SK-N-SH treated with all-trans-retinoic acid at 6 μM for 48 hours (cell line): ENCODE measurements at regions not wholly inside any gene's neighbourhood (a gene's known extent, or its start where the extent isn't known, plus 50 kb on each side); places are given as distances from the start of the nearest gene placed in this dataset.

ENCODE experiments used
- ARNTL ChIP-seq: fragments of 450-650 bp; formaldehyde crosslinking; IDR thresholded peaks from 2 replicates; pipeline ENCODE4 v1.5.0; 2020; ENCODE audit warnings: low read depth, mild to moderate bottlenecking, moderate library complexity, borderline replicate concordance
- CSDC2 ChIP-seq: fragments of 250-450 bp; sonication (Bioruptor Pico); IDR thresholded peaks from 2 replicates; pipeline ENCODE4 v1.5.0; 2020; ENCODE audit warnings: mild to moderate bottlenecking, moderate library complexity
- ESRRG ChIP-seq: fragments of 250-450 bp; sonication (Bioruptor Pico); IDR thresholded peaks from 2 replicates; pipeline ENCODE4 v1.6.1; 2021; ENCODE audit warnings: mild to moderate bottlenecking
- ISL1 ChIP-seq: fragments of 250-450 bp; sonication (Bioruptor Pico); IDR thresholded peaks from 2 replicates; pipeline ENCODE4 v2.1.2; 2022; ENCODE audit warnings: mild to moderate bottlenecking, moderate library complexity
- OSR1 ChIP-seq: fragments of 250-450 bp; sonication (Bioruptor Pico); IDR thresholded peaks from 2 replicates; pipeline ENCODE4 v1.8.0; 2022; ENCODE audit warnings: moderate library complexity, mild to moderate bottlenecking, inconsistent platforms
- PATZ1 ChIP-seq: fragments of 250-450 bp; sonication (Bioruptor Pico); IDR thresholded peaks from 2 replicates; pipeline ENCODE4 v1.8.0; 2020; ENCODE audit warnings: mild to moderate bottlenecking, moderate library complexity, borderline replicate concordance
- RARB ChIP-seq: fragments of 250-450 bp; sonication (Bioruptor Pico); IDR thresholded peaks from 2 replicates; pipeline ENCODE4 v1.8.0; 2021; ENCODE audit warnings: mild to moderate bottlenecking, moderate library complexity
- SNAI2 ChIP-seq: fragments of 250-450 bp; sonication (Bioruptor Pico); IDR thresholded peaks from 2 replicates; pipeline ENCODE4 v1.5.0; 2020; ENCODE audit warnings: mild to moderate bottlenecking, moderate library complexity
- ZFP30 ChIP-seq: fragments of 450-650 bp; formaldehyde crosslinking; IDR thresholded peaks from 2 replicates; pipeline ENCODE4 v1.5.0; 2022; ENCODE audit warnings: mild to moderate bottlenecking, moderate library complexity
- ZNF8 ChIP-seq: fragments of 450-650 bp; formaldehyde crosslinking; IDR thresholded peaks from 2 replicates; pipeline ENCODE4 v1.5.0; 2020; ENCODE audit warnings: mild to moderate bottlenecking, moderate library complexity

- TF ChIP-seq ZFP30 (CRISPR knock-in tag) (no peak), RARB (CRISPR knock-in tag) (no peak), CSDC2 (no peak), ARNTL (no peak), ZNF8 (CRISPR knock-in tag) (no peak), PATZ1 (CRISPR knock-in tag) (no peak), SNAI2 (CRISPR knock-in tag) (no peak), ESRRG (CRISPR knock-in tag) (no peak), ISL1 (no peak), OSR1 (CRISPR knock-in tag) (no peak)
Observed at GRCh38 chr2:220663065-220663464, 909.0 kb downstream of the EPHA4 start.
